ENCODE measurements at regions not wholly inside any gene's neighbourhood (a gene's known extent, or its start where the extent isn't known, plus 50 kb on each side); places are given as distances from the start of the nearest gene placed in this dataset.

- no peak for ATAC-seq
- no peak for TF ChIP-seq ZNF8 (CRISPR knock-in tag; IDR thresholded peaks at IDR 0.05)
- TF ChIP-seq PPARA (CRISPR knock-in tag; IDR thresholded peaks at IDR 0.05; ENCODE audit: borderline replicate concordance), result no peak
- TF ChIP-seq, protein P1, sequence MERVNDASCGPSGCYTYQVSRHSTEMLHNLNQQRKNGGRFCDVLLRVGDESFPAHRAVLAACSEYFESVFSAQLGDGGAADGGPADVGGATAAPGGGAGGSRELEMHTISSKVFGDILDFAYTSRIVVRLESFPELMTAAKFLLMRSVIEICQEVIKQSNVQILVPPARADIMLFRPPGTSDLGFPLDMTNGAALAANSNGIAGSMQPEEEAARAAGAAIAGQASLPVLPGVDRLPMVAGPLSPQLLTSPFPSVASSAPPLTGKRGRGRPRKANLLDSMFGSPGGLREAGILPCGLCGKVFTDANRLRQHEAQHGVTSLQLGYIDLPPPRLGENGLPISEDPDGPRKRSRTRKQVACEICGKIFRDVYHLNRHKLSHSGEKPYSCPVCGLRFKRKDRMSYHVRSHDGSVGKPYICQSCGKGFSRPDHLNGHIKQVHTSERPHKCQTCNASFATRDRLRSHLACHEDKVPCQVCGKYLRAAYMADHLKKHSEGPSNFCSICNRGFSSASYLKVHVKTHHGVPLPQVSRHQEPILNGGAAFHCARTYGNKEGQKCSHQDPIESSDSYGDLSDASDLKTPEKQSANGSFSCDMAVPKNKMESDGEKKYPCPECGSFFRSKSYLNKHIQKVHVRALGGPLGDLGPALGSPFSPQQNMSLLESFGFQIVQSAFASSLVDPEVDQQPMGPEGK (CRISPR knock-in tag; IDR thresholded peaks at IDR 0.05; ENCODE audit: borderline replicate concordance), result no peak
- TF ChIP-seq OSR1 (CRISPR knock-in tag; IDR thresholded peaks at IDR 0.05), result no peak
- TF ChIP-seq ZNF70 (CRISPR knock-in tag; IDR thresholded peaks at IDR 0.05), result no peak
- no peak for TF ChIP-seq ZFP3 (CRISPR knock-in tag; IDR thresholded peaks at IDR 0.05)
- no peak for TF ChIP-seq ARNTL (CRISPR knock-in tag; IDR thresholded peaks at IDR 0.05; ENCODE audit: borderline replicate concordance, low read depth)
- TF ChIP-seq TOX (CRISPR knock-in tag; IDR thresholded peaks at IDR 0.05; ENCODE audit: borderline replicate concordance), result no peak
- TF ChIP-seq POU6F1 (CRISPR knock-in tag; IDR thresholded peaks at IDR 0.05; ENCODE audit: borderline replicate concordance, low read depth), result no peak
- TF ChIP-seq CREB5 (CRISPR knock-in tag; IDR thresholded peaks at IDR 0.05; ENCODE audit: low read depth), result no peak
- TF ChIP-seq BACH2 (CRISPR knock-in tag; IDR thresholded peaks at IDR 0.05; ENCODE audit: borderline replicate concordance), result no peak
- TF ChIP-seq CSDC2 (CRISPR knock-in tag; IDR thresholded peaks at IDR 0.05), result no peak
- TF ChIP-seq TCF4 (CRISPR knock-in tag; IDR thresholded peaks at IDR 0.05; ENCODE audit: borderline replicate concordance), result no peak
- TF ChIP-seq, protein P2, sequence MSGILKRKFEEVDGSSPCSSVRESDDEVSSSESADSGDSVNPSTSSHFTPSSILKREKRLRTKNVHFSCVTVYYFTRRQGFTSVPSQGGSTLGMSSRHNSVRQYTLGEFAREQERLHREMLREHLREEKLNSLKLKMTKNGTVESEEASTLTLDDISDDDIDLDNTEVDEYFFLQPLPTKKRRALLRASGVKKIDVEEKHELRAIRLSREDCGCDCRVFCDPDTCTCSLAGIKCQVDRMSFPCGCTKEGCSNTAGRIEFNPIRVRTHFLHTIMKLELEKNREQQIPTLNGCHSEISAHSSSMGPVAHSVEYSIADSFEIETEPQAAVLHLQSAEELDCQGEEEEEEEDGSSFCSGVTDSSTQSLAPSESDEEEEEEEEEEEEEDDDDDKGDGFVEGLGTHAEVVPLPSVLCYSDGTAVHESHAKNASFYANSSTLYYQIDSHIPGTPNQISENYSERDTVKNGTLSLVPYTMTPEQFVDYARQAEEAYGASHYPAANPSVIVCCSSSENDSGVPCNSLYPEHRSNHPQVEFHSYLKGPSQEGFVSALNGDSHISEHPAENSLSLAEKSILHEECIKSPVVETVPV (CRISPR knock-in tag; IDR thresholded peaks at IDR 0.05), result no peak
- no peak for TF ChIP-seq TSHZ2 (CRISPR knock-in tag; IDR thresholded peaks at IDR 0.05)
These were observed 346.4 kb upstream of the FAM174A start for GRCh38 chr5:100188778-100189177.

DNA sequence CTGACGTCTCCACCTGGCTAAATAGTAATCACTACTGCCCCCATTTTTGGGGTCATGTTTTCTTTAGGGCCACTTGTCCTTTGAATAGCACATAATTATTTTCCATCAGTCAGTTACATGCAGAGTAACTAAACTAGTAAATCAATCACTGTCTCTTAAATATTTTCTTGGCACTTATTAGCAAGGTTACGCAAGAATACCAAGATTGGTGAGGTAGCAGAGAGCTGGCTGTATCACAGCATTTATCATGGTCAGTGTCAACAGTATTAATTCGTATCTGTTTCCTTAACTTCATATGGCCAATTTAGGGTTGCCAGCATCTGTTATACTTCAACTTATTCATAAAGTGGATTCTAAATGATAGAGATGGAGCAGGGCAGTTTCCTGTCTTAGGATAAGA, 346.8 kb upstream of the FAM174A start:
- TF ChIP-seq OSR1 (CRISPR knock-in tag; IDR thresholded peaks at IDR 0.05) (no peak), POU6F1 (CRISPR knock-in tag; IDR thresholded peaks at IDR 0.05; ENCODE audit: borderline replicate concordance, low read depth) (no peak), SNAI2 (CRISPR knock-in tag; IDR thresholded peaks at IDR 0.05) (no peak), CREB5 (CRISPR knock-in tag; IDR thresholded peaks at IDR 0.05; ENCODE audit: low read depth) (no peak), TOX (CRISPR knock-in tag; IDR thresholded peaks at IDR 0.05; ENCODE audit: borderline replicate concordance) (no peak), TSHZ2 (CRISPR knock-in tag; IDR thresholded peaks at IDR 0.05) (no peak), PPARA (CRISPR knock-in tag; IDR thresholded peaks at IDR 0.05; ENCODE audit: borderline replicate concordance) (no peak), CSDC2 (CRISPR knock-in tag; IDR thresholded peaks at IDR 0.05) (no peak), RARB (CRISPR knock-in tag; IDR thresholded peaks at IDR 0.05) (no peak), ZFP3 (CRISPR knock-in tag; IDR thresholded peaks at IDR 0.05) (no peak), ZNF70 (CRISPR knock-in tag; IDR thresholded peaks at IDR 0.05) (no peak), ZC3H10 (CRISPR knock-in tag; IDR thresholded peaks at IDR 0.05) (no peak)
- TF ChIP-seq, protein P2 (CRISPR knock-in tag; IDR thresholded peaks at IDR 0.05), result no peak
- ATAC-seq, result no peak

All from SK-N-SH treated with all-trans-retinoic acid at 6 μM for 48 hours (cell line).